ENCODE measurements at regions not wholly inside any gene's neighbourhood (a gene's known extent, or its start where the extent isn't known, plus 50 kb on each side); places are given as distances from the start of the nearest gene placed in this dataset.

- Histone ChIP-seq H3K27ac (ENCODE audit: low read depth, low read length) (peak overlapping the region; percentile 1), H4K20me1 (ENCODE audit: insufficient read depth, low read length) (no peaks in the 10 kb centered on the region), H3K27me3 (ENCODE audit: insufficient read depth, low read length) (no peaks in the 10 kb centered on the region), H3K4me3 (ENCODE audit: insufficient read depth, low read depth, low read length) (no peak overlapping the region), H3K36me3 (ENCODE audit: insufficient read depth, low read length) (no peaks in the 10 kb centered on the region), H2AFZ (ENCODE audit: low read depth, low read length) (no peak overlapping the region), H3K4me1 (ENCODE audit: insufficient read depth, low read length) (peaks cover 21% of the 10 kb centered on the region), H3K9ac (ENCODE audit: low read length) (no peak overlapping the region), H3K4me2 (ENCODE audit: low read length) (no peak overlapping the region), H3K79me2 (ENCODE audit: insufficient read depth, low read length) (no peaks in the 10 kb centered on the region), H3K9me3 (ENCODE audit: insufficient read depth, low read depth, low read length) (no peaks in the 10 kb centered on the region)
- H3K4me1 Mint-ChIP-seq (ENCODE audit: low read depth, unreplicated experiment): peaks cover 30% of the 10 kb centered on the region
- peaks cover 6% of the 10 kb centered on the region for H3K9me3 Mint-ChIP-seq (ENCODE audit: unreplicated experiment)
- no peak overlapping the region for H3K4me3 Mint-ChIP-seq (ENCODE audit: unreplicated experiment)
- DNase-seq (ENCODE audit: low read depth) (peak; percentile 57), FAIRE-seq (no peak)
- no peaks in the 10 kb centered on the region for H3K36me3 Mint-ChIP-seq (ENCODE audit: low read depth, unreplicated experiment)
- H3K27me3 Mint-ChIP-seq (ENCODE audit: low read depth, unreplicated experiment): no peaks in the 10 kb centered on the region
- TF ChIP-seq EZH2 (IDR thresholded peaks at IDR 0.05; ENCODE audit: insufficient read depth, low read length) (no peak), CTCF (IDR thresholded peaks at IDR 0.05; ENCODE audit: insufficient read depth, low read depth, low read length) (no peak)
- no peak overlapping the region for H3K27ac Mint-ChIP-seq (ENCODE audit: unreplicated experiment)
Measured at GRCh38 chr12:42958291-42958674, 368.7 kb upstream of the PRICKLE1 start.

GRCh38 chr12:42957561-42958290 is 368.2 kb upstream of the PRICKLE1 start:
- no peaks in the 10 kb centered on the region for H4K20me1 ChIP-seq (ENCODE audit: insufficient read depth, low read length)
- Mint-ChIP-seq H3K9me3 (ENCODE audit: unreplicated experiment) (peaks cover 6% of the 10 kb centered on the region), H3K27ac (ENCODE audit: unreplicated experiment) (no peak overlapping the region), H3K27me3 (ENCODE audit: low read depth, unreplicated experiment) (no peaks in the 10 kb centered on the region), H3K36me3 (ENCODE audit: low read depth, unreplicated experiment) (no peaks in the 10 kb centered on the region), H3K4me1 (ENCODE audit: low read depth, unreplicated experiment) (peaks cover 28% of the 10 kb centered on the region), H3K4me3 (ENCODE audit: unreplicated experiment) (no peak overlapping the region)
- no peak overlapping the region for H3K4me2 ChIP-seq (ENCODE audit: low read length)
- no peaks in the 10 kb centered on the region for H3K79me2 ChIP-seq (ENCODE audit: insufficient read depth, low read length)
- no peaks in the 10 kb centered on the region for H3K9me3 ChIP-seq (ENCODE audit: insufficient read depth, low read depth, low read length)
- DNase-seq (ENCODE audit: low read depth): no peak
- H3K36me3 ChIP-seq (ENCODE audit: insufficient read depth, low read length): no peaks in the 10 kb centered on the region
- no peak overlapping the region for H3K9ac ChIP-seq (ENCODE audit: low read length)
- no peak overlapping the region for H3K27ac ChIP-seq (ENCODE audit: low read depth, low read length)
- H3K4me3 ChIP-seq (ENCODE audit: insufficient read depth, low read depth, low read length): no peak overlapping the region
- FAIRE-seq: no peak
- no peak for TF ChIP-seq CTCF (IDR thresholded peaks at IDR 0.05; ENCODE audit: insufficient read depth, low read depth, low read length)
- TF ChIP-seq EZH2 (IDR thresholded peaks at IDR 0.05; ENCODE audit: insufficient read depth, low read length): no peak
- H2AFZ ChIP-seq (ENCODE audit: low read depth, low read length): no peak overlapping the region
- peaks cover 21% of the 10 kb centered on the region for H3K4me1 ChIP-seq (ENCODE audit: insufficient read depth, low read length)
- no peaks in the 10 kb centered on the region for H3K27me3 ChIP-seq (ENCODE audit: insufficient read depth, low read length)

GRCh38 chr12:42957136-42957535 is 367.6 kb upstream of the PRICKLE1 start:
- TF ChIP-seq CTCF (IDR thresholded peaks at IDR 0.05; ENCODE audit: insufficient read depth, low read depth, low read length): no peak
- no peak for TF ChIP-seq EZH2 (IDR thresholded peaks at IDR 0.05; ENCODE audit: insufficient read depth, low read length)
- H4K20me1 ChIP-seq (ENCODE audit: insufficient read depth, low read length): no peaks in the 10 kb centered on the region
- no peaks in the 10 kb centered on the region for H3K79me2 ChIP-seq (ENCODE audit: insufficient read depth, low read length)
- H3K9me3 ChIP-seq (ENCODE audit: insufficient read depth, low read depth, low read length): no peaks in the 10 kb centered on the region
- DNase-seq (ENCODE audit: low read depth) (no peak), FAIRE-seq (no peak)
- no peak overlapping the region for H2AFZ ChIP-seq (ENCODE audit: low read depth, low read length)
- Mint-ChIP-seq H3K27me3 (ENCODE audit: low read depth, unreplicated experiment) (no peaks in the 10 kb centered on the region), H3K9me3 (ENCODE audit: unreplicated experiment) (peaks cover 6% of the 10 kb centered on the region), H3K36me3 (ENCODE audit: low read depth, unreplicated experiment) (no peaks in the 10 kb centered on the region), H3K4me3 (ENCODE audit: unreplicated experiment) (no peak overlapping the region), H3K27ac (ENCODE audit: unreplicated experiment) (no peak overlapping the region), H3K4me1 (ENCODE audit: low read depth, unreplicated experiment) (peaks cover 23% of the 10 kb centered on the region)
- H3K27ac ChIP-seq (ENCODE audit: low read depth, low read length): no peak overlapping the region
- no peaks in the 10 kb centered on the region for H3K27me3 ChIP-seq (ENCODE audit: insufficient read depth, low read length)
- no peak overlapping the region for H3K4me2 ChIP-seq (ENCODE audit: low read length)
- H3K36me3 ChIP-seq (ENCODE audit: insufficient read depth, low read length): no peaks in the 10 kb centered on the region
- H3K4me1 ChIP-seq (ENCODE audit: insufficient read depth, low read length): peaks cover 15% of the 10 kb centered on the region
- no peak overlapping the region for H3K9ac ChIP-seq (ENCODE audit: low read length)
- H3K4me3 ChIP-seq (ENCODE audit: insufficient read depth, low read depth, low read length): no peak overlapping the region
